ENCODE measurements at regions not wholly inside any gene's neighbourhood (a gene's known extent, or its start where the extent isn't known, plus 50 kb on each side); places are given as distances from the start of the nearest gene placed in this dataset.
A peak's percentile ranks its signal among the peaks of the same experiment; 100 is the strongest.

DNA sequence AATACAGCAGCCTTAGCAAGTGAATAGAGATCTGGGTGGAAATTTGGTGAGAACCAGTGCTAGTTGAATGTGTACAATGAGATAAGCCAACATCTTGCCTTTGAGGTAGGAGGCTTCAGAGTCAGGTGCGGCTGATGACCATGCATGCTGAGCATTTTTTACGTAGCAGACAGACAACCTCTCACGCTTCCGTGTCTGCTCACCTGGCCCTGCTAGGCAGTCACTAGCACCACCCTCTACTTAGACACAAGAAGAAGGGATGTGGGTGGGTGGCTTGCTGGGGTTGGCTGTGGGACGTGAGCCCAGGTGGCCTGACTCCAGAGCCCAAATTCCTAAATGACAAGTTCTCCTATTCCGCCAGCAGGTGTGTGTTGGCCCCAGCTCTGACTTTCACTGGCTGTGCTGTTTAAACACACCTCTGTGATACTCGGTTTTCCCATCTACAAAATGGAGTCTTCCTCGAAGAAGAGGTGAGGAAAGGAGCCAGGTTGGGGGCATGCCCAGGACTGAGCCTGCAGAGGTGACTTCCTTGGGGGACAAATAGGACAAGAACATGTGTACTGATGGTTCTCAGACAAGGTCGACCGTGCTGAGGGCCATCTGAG lies 57.8 kb upstream of the BCL11B start:
- DNase-seq: peak; percentile 34
- Histone ChIP-seq H3K9me3 (peaks cover 0 to 5% (median under 1%) of the 10 kb centered on the region in 4 donors), H3K27ac (no peak overlapping the region), H3K36me3 (no peaks in the 10 kb centered on the region), H3K27me3 (peaks cover 0 to 28% (median 0%) of the 10 kb centered on the region in 3 donors), H3K4me1 (peaks cover 0 to 6% (median 0%) of the 10 kb centered on the region in 4 donors), H3K4me3 (no peak overlapping the region)
- TF ChIP-seq POLR2AphosphoS5 (IDR thresholded peaks at IDR 0.05) (no peak), EP300 (IDR thresholded peaks at IDR 0.05) (no peak), POLR2A (IDR thresholded peaks at IDR 0.05) (no peak), CTCF (IDR thresholded peaks at IDR 0.05) (no peak)
- intact Hi-C loops (cut with DNase I): no loop called here
- 82 to 83% methylated on average over 10 of the region's 10 CpGs for WGBS, 2 donors

- Histone ChIP-seq H3K36me3 (no peaks in the 10 kb centered on the region), H3K27ac (no peak overlapping the region), H3K27me3 (peaks cover 0 to 28% (median 0%) of the 10 kb centered on the region in 3 donors), H3K4me1 (no peaks in the 10 kb centered on the region), H3K4me3 (no peak overlapping the region), H3K9me3 (peaks cover 0 to 5% (median 0%) of the 10 kb centered on the region in 4 donors)
- intact Hi-C loops (cut with DNase I): no loop called here
- 66 to 78% methylated on average over 14 of the region's 14 CpGs for WGBS, 2 donors
- TF ChIP-seq POLR2A (IDR thresholded peaks at IDR 0.05): no peak
- no peak for TF ChIP-seq POLR2AphosphoS5 (IDR thresholded peaks at IDR 0.05)
- TF ChIP-seq CTCF (IDR thresholded peaks at IDR 0.05): no peak
- no peak for TF ChIP-seq EP300 (IDR thresholded peaks at IDR 0.05)
- no peak for DNase-seq
Observed at GRCh38 chr14:99327458-99328250, 55.7 kb upstream of the BCL11B start.

DNA sequence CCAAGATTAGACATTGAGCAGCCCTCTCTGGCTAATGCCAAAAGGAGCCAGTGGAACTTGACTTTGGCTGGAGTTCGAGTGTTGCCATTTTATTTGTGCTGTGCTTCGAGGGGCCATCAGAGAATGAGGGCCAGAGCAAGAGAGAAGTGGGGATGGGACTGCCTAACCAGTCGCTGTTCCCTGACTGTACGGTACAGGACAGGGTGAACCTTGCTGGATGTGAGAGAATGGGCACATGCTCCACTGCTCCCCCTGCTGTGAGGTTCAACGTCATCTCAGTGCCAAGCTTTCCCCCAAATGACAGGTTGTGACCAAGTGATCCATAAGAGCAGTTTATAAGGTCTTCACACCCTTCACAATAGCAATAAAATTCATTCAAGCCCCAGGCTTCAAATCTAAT lies 55.1 kb upstream of the BCL11B start:
- TF ChIP-seq POLR2AphosphoS5 (IDR thresholded peaks at IDR 0.05): no peak
- TF ChIP-seq CTCF (IDR thresholded peaks at IDR 0.05): no peak
- TF ChIP-seq EP300 (IDR thresholded peaks at IDR 0.05): no peak
- TF ChIP-seq POLR2A (IDR thresholded peaks at IDR 0.05): no peak
- DNase-seq: no peak
- Histone ChIP-seq H3K4me3 (no peak overlapping the region), H3K27ac (no peak overlapping the region), H3K4me1 (no peaks in the 10 kb centered on the region), H3K27me3 (peaks cover 0 to 28% (median 0%) of the 10 kb centered on the region in 3 donors), H3K9me3 (peaks cover 0 to 5% (median 0%) of the 10 kb centered on the region in 4 donors), H3K36me3 (no peaks in the 10 kb centered on the region)
- intact Hi-C loops (cut with DNase I): no loop called here
- WGBS, 2 donors: 72 to 75% methylated on average over 5 of the region's 5 CpGs

GRCh38 chr14:99326041-99326710 lies 54.2 kb upstream of the BCL11B start:
- no peak overlapping the region for H3K27ac ChIP-seq
- H3K4me3 ChIP-seq: no peak overlapping the region
- intact Hi-C loops (cut with DNase I): no loop called here
- no peak for DNase-seq
- H3K4me1 ChIP-seq: no peaks in the 10 kb centered on the region
- 92 to 94% methylated on average over 8 of the region's 8 CpGs for WGBS, 2 donors
- H3K9me3 ChIP-seq: peaks cover 0 to 5% (median 0%) of the 10 kb centered on the region in 4 donors
- no peaks in the 10 kb centered on the region for H3K36me3 ChIP-seq
- TF ChIP-seq CTCF (IDR thresholded peaks at IDR 0.05): no peak
- TF ChIP-seq POLR2A (IDR thresholded peaks at IDR 0.05): no peak
- no peak for TF ChIP-seq POLR2AphosphoS5 (IDR thresholded peaks at IDR 0.05)
- TF ChIP-seq EP300 (IDR thresholded peaks at IDR 0.05): no peak
- H3K27me3 ChIP-seq: peaks cover 0 to 28% (median 0%) of the 10 kb centered on the region in 3 donors

All from sigmoid colon (tissue), 6 donors.